ENCODE measurements at regions not wholly inside any gene's neighbourhood (a gene's known extent, or its start where the extent isn't known, plus 50 kb on each side); places are given as distances from the start of the nearest gene placed in this dataset.

DNA sequence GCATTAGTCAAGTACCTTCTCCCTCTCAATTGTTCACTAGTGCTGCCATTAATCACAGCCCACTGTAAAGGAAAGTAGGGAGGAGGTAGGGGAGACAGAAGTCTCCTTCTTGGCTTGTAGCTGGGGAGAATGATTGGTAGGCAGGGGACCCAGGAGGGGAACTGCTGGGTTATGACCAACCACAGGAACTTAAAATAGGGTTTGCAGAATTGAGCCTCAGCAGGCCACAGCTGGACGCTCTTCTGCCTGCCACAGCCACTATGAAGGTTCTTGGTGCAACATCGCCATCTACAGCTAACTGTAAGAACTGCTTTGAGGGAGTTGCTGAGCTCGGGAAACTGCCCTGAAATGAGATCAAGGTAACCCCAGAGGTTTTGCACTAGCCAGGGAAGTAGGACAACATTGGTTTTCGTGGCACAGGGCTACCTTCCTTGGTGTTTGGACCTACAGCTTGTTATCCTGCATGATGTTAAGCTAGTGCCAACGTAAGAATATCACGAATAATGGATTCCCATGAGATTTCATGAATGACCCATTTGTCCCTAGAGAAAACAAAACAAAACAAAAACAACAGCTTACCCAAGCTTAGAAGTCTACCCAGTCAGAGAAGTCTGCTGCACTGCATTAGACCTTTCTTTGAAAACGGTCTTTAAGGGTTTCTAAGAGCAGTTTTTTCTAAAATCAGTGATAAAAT lies 787.1 kb upstream of the API5 start:
- TF ChIP-seq, protein P1, sequence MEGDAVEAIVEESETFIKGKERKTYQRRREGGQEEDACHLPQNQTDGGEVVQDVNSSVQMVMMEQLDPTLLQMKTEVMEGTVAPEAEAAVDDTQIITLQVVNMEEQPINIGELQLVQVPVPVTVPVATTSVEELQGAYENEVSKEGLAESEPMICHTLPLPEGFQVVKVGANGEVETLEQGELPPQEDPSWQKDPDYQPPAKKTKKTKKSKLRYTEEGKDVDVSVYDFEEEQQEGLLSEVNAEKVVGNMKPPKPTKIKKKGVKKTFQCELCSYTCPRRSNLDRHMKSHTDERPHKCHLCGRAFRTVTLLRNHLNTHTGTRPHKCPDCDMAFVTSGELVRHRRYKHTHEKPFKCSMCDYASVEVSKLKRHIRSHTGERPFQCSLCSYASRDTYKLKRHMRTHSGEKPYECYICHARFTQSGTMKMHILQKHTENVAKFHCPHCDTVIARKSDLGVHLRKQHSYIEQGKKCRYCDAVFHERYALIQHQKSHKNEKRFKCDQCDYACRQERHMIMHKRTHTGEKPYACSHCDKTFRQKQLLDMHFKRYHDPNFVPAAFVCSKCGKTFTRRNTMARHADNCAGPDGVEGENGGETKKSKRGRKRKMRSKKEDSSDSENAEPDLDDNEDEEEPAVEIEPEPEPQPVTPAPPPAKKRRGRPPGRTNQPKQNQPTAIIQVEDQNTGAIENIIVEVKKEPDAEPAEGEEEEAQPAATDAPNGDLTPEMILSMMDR (conservative IDR thresholded peaks at IDR 0.05; ENCODE audit: low read depth, low read length) = peak; percentile 81
- no peak for DNase-seq (ENCODE audit: low read depth)
- H3K4me3 ChIP-seq (ENCODE audit: low read depth, low read length) = no peak overlapping the region

DNA sequence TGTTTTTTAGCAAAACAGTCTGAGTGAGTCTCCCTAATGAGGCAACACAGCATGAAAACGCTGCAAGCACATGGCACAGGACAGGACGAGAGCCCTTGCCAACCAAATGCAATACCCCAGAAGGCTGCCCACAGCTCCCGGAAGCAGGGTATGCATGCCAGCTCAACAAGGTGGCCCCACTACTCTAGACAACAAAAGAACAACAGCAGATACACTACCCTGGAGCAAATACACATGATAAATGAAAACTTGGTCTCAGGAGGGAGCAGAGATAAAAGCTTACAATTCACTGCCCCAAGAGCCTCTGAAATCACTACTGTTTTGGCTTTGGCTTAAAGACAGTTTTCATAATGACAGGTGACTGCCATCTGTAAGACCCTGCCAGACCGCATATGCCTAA lies 785.4 kb upstream of the API5 start:
- TF ChIP-seq, protein P1 (conservative IDR thresholded peaks at IDR 0.05; ENCODE audit: low read depth, low read length) = no peak
- DNase-seq (ENCODE audit: low read depth) = no peak
- no peak overlapping the region for H3K4me3 ChIP-seq (ENCODE audit: low read depth, low read length)

DNA sequence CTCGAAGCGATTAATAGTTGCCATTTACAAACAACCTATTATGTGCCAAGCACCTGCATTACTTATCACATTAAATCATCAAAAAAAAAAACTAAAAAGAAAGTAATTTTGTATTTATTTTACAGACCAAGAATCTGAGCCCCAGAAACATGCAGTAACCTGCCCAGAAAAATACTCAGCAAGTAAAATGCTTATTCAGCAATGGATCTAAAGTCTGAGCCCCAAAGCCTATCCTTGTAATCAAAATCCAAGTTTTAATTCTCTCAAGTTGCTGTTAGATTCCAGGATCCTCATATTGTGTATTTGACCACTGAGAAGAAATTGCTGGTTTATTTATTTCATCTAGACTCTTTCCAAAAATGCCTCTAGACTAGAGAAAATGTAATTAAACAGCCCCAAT lies 783.3 kb upstream of the API5 start:
- DNase-seq (ENCODE audit: low read depth) = no peak
- TF ChIP-seq, protein P1 (conservative IDR thresholded peaks at IDR 0.05; ENCODE audit: low read depth, low read length) = no peak
- no peak overlapping the region for H3K4me3 ChIP-seq (ENCODE audit: low read depth, low read length)

DNA sequence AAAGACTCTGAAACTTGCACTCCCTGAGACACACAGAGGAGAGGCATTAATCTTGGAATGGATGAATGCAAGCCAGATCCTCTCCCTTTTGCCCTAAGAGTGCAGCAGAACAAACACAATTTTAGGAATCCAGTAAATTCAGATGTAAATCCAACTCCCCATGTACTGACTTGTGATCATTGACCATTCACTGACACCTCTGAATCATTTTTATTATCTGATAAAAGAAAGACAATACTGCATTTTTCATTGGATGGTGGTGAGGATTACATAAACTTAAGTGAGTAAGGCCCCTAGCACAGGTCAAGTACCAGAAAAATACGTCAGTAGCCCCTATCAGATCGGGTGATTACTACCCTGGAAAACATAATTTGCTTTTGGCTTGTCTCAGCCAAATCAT lies 782.9 kb upstream of the API5 start:
- DNase-seq (ENCODE audit: low read depth) = no peak
- TF ChIP-seq, protein P1 (conservative IDR thresholded peaks at IDR 0.05; ENCODE audit: low read depth, low read length) = no peak
- H3K4me3 ChIP-seq (ENCODE audit: low read depth, low read length) = no peak overlapping the region

DNA sequence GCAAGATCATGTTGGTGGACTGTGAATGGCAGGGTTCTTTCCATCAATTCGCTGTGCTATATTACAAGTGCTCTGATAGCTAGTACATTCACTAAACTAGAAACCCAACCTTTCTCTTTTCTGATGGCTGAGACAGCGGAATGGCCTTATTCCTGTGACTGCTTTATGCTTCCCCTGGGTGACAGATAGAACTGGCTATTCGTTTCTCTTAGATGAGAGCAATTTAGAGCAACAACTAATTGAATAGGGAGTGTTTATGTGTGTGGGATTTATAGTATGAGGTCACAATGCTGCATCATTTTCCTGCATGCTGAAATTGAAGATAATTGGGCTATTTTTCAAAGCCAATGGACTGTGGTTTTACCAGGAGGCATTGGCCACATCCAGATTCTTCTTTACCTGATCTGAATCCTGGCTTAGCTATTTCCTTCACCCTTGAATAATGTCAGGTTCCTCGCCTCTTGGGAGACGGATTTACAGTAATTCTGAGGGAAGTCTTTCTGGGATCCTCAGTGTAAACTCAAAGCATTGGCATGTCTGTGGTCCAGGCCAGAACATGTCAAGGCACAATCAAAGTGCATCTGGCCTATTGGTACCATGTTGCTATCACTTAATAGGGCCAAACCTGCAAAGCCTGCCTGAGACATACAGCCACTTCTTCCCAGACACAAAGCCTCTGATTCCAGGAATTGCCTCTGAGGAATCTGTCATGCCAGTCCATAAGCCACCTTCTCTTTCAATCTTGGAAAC lies 775.0 kb upstream of the API5 start:
- TF ChIP-seq, protein P1 (conservative IDR thresholded peaks at IDR 0.05; ENCODE audit: low read depth, low read length) = no peak
- no peak for DNase-seq (ENCODE audit: low read depth)
- H3K4me3 ChIP-seq (ENCODE audit: low read depth, low read length) = no peak overlapping the region

DNA sequence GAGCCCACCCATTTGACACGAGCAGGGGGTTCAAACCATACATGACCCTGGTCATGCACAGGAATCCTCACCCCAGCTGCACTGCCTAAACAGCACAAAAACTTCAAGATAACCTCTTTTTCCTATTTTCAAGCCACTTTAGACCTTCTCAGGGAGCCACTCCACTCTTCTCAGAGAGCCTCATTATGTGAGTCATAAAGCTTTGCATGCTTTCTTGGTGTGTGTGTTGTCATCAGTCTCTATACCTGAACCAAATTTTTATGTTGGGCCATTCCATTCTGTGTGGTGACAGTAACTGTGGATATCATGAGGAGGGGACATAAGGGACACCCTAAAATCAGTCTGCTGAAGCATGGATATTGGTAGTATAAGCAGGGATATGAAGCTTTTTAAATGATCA lies 769.5 kb upstream of the API5 start:
- no peak for DNase-seq (ENCODE audit: low read depth)
- TF ChIP-seq, protein P1 (conservative IDR thresholded peaks at IDR 0.05; ENCODE audit: low read depth, low read length) = no peak
- no peak overlapping the region for H3K4me3 ChIP-seq (ENCODE audit: low read depth, low read length)
